Pancreas (tissue), 10 donors: ENCODE measurements at regions not wholly inside any gene's neighbourhood (a gene's known extent, or its start where the extent isn't known, plus 50 kb on each side); places are given as distances from the start of the nearest gene placed in this dataset.
"Not testable (repeated sequence)": the region's sequence is repeated elsewhere in the genome, so short reads cannot be mapped to it uniquely, and the experiment has no call there.

Experiments used
- ATAC-seq, 4 donors: fragments of 200-7000 bp; cut with Tn5 transposase; one replicate each; pipeline versions ENCODE4 v1.8.0 to v1.9.1; 2020; ENCODE audit warnings: mild to moderate bottlenecking in 4 of 4, moderate library complexity in 4 of 4
- DNase-seq, 6 donors: peaks; one replicate each; pipeline ENCODE4 v3.0.0-alpha.2; 2020
- FAIRE-seq: peaks from 2 replicates; lab custom pipeline; 2012; peaks lifted over from hg19 to GRCh38; lab: Jason Lieb, UNC
- H3K27ac ChIP-seq, 4 donors: fragments of 200-600 bp; sonication (generic); 1 replicate in 3 of 4; 2 replicates in 1 of 4; pipeline versions ENCODE4 v1.5.0 to v1.8.0; 2020
- H3K27me3 ChIP-seq, 4 donors: fragments of 200-600 bp; one replicate each; pipeline ENCODE4 v1.8.0; 2021
- H3K36me3 ChIP-seq, 3 donors: fragments of 200-600 bp; sonication (generic) in 1 of 3; one replicate each; pipeline versions ENCODE4 v1.5.0 to v1.8.0; 2020 to 2021
- H3K4me1 ChIP-seq, 3 donors: fragments of 200-600 bp; one replicate each; pipeline ENCODE4 v1.8.0; 2021
- H3K4me3 ChIP-seq, 4 donors: fragments of 200-600 bp; sonication (generic) in 2 of 4; one replicate each; pipeline versions ENCODE4 v1.5.0 to v1.8.0; 2020 to 2021
- H3K9me3 ChIP-seq, 4 donors: fragments of 200-600 bp; one replicate each; pipeline ENCODE4 v1.8.0; 2021
- WGBS, 2 donors: extraction: QIAGEN DNeasy Blood & Tissue Kit; methylation state at CpG; one replicate each; pipeline ENCODE4 v1.1.7; 2013; 5-methylcytosine and 5-hydroxymethylcytosine counted together
- intact Hi-C, 3 donors: fragments of 100-400 bp; cut with DNase I; formaldehyde crosslinking; loops; one replicate each; pipeline versions ENCODE4 v1.11.1 to v1.14.2; 2022
- TF ChIP-seq, protein P1 (sequence below), 4 donors: fragments of 200-600 bp; sonication (generic) in 3 of 4; IDR thresholded peaks; one replicate each; pipeline versions ENCODE4 v1.5.0 to v1.8.0; 2021; ENCODE audit warnings: antibody characterized with exemption in 4 of 4
- donor health status: healthy with polysubstance abuse.
- donor health status: DM: no; HTN: no; CAD: no; lungs with moderate emphysema.
- donor health status: DM: no; HTN: no; CAD: no.
- donor health status: control.
- donor health status: control.
- donor health status: Bipolar disorder and iron deficiency.
- donor health status: DM: yes; HTN: yes; CAD: no.
- donor health status: DM: no; HTN: no; CAD: no.
- donor health status: DM: no; HTN: no; CAD: no.
- donor health status: DM: yes; HTN: yes; CAD: no.

DNA sequence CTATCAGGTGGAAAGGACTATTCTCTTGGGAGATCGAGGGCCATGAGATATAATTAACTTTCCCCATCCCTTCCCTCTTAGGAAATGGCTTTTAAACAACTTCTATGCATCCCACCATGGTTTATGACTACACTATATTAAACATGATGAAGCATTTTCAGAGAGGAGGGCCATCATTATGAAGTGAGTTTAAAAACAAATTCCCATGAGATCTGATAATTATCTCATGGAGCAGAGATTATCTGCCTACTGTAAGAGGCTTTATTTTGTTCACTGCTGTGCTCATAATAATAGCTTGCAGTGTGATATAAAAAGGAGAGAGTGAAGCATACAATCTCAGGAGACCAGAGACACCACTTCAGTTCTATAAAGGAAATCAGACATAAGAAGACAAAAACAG lies 330.5 kb upstream of the ZFP42 start:
- FAIRE-seq (no peak), ATAC-seq (no peak), DNase-seq (no peak)
- no peaks in the 10 kb centered on the region for H3K4me1 ChIP-seq
- H3K27ac ChIP-seq, result no peak overlapping the region
- H3K36me3 ChIP-seq, result no peaks in the 10 kb centered on the region
- no peaks in the 10 kb centered on the region for H3K9me3 ChIP-seq
- no peaks in the 10 kb centered on the region for H3K27me3 ChIP-seq
- H3K4me3 ChIP-seq, result no peak overlapping the region
- TF ChIP-seq, protein P1, sequence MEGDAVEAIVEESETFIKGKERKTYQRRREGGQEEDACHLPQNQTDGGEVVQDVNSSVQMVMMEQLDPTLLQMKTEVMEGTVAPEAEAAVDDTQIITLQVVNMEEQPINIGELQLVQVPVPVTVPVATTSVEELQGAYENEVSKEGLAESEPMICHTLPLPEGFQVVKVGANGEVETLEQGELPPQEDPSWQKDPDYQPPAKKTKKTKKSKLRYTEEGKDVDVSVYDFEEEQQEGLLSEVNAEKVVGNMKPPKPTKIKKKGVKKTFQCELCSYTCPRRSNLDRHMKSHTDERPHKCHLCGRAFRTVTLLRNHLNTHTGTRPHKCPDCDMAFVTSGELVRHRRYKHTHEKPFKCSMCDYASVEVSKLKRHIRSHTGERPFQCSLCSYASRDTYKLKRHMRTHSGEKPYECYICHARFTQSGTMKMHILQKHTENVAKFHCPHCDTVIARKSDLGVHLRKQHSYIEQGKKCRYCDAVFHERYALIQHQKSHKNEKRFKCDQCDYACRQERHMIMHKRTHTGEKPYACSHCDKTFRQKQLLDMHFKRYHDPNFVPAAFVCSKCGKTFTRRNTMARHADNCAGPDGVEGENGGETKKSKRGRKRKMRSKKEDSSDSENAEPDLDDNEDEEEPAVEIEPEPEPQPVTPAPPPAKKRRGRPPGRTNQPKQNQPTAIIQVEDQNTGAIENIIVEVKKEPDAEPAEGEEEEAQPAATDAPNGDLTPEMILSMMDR (IDR thresholded peaks at IDR 0.05), result no peak
- WGBS, 2 donors, result 45 to 46% methylated on average over 1 of the region's 1 CpG
- intact Hi-C loops, result no loop called here

- DNase-seq (no peak), FAIRE-seq (no peak), ATAC-seq (no peak)
- Histone ChIP-seq H3K9me3 (no peaks in the 10 kb centered on the region), H3K27me3 (no peaks in the 10 kb centered on the region), H3K4me1 (no peaks in the 10 kb centered on the region), H3K4me3 (no peak overlapping the region), H3K27ac (no peak overlapping the region), H3K36me3 (no peaks in the 10 kb centered on the region)
- intact Hi-C loops, result no loop called here
- TF ChIP-seq, protein P1 (IDR thresholded peaks at IDR 0.05), result no peak
- WGBS, 2 donors, result 64 to 72% methylated on average over 4 of the region's 4 CpGs
These were observed 329.5 kb upstream of the ZFP42 start for GRCh38 chr4:187666034-187666433.

DNA sequence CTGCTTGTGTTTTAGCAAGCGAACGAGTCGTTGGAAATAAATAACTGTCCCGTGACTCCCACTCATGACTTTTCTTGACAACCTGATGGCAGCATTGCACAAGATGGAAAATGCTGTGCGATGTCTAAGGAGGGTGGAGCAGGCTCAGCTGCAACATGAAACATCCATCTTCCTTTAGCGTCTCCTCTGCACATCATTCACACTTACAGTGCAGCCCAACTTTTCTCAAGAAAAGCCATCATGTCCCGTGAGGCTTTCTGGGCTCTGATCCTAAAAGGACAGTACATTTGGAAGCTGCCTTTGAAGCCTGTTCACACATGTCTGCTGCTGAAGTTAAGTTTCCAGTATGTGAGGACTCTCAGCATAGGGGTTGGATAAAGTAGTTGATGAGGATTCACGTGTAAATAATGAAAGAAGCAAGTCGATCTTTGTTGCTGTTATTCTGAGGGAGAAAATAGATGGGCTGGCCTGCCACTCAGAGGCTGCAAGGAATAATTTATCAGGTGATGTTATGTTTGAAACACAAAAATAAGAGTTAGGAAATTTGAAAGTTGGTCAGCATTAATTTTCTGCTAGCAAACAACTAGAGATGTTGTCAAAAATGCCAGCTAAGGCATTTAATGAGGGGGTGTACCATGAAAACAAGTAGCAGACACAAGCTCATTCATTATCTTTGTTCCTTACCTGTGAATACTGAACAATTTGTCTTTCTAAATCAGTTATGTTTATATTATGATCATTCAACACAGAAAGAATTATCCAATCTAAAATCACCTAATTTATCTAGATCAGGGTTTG lies 328.7 kb upstream of the ZFP42 start:
- TF ChIP-seq, protein P1 (IDR thresholded peaks at IDR 0.05), result no peak
- DNase-seq, result no peak
- intact Hi-C loops, result no loop called here
- Histone ChIP-seq H3K4me1 (no peaks in the 10 kb centered on the region), H3K36me3 (no peaks in the 10 kb centered on the region), H3K4me3 (no peak overlapping the region), H3K9me3 (no peaks in the 10 kb centered on the region), H3K27ac (no peak overlapping the region), H3K27me3 (no peaks in the 10 kb centered on the region)
- no peak for FAIRE-seq
- WGBS, 2 donors, result 49 to 62% methylated on average over 9 of the region's 9 CpGs
- ATAC-seq, result no peak

DNA sequence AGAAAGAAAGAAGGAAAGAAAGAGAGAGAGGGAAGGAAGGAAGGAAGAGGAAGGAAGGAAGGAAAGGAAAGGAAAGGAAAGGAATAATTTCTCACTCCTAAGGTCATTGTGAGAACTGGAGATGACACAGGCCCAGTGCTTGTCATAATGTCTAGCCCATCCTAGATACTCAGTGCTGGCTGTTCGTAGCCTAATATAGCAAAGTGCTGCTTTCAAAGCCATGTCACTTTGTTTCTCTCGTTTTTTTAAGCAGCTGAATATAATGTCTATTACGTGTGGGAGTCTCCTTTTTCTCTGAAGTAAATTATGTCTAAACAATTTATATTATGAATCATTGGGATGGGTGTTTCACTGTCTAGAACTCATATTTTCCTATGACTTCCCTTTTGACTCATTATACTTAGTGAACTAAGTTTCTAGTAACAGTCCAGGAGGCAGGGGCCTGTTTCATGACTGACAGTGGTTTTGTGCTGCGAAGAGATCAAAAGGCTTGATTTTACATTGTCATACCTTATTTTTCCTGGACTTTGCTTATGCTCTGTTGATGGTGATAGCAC lies 327.0 kb upstream of the ZFP42 start:
- intact Hi-C loops, result no loop called here
- H3K4me1 ChIP-seq, result no peaks in the 10 kb centered on the region
- TF ChIP-seq, protein P1 (IDR thresholded peaks at IDR 0.05), result no peak
- no peaks in the 10 kb centered on the region for H3K27me3 ChIP-seq
- ATAC-seq, result no peak
- no peak overlapping the region for H3K4me3 ChIP-seq
- DNase-seq, result no peak
- no peak for FAIRE-seq
- no peaks in the 10 kb centered on the region for H3K9me3 ChIP-seq
- H3K27ac ChIP-seq, result no peak overlapping the region
- WGBS, 2 donors, result 62 to 66% methylated on average over 4 of the region's 4 CpGs
- no peaks in the 10 kb centered on the region for H3K36me3 ChIP-seq

GRCh38 chr4:187671521-187671920 lies 324.1 kb upstream of the ZFP42 start:
- DNase-seq, H3K4me3 ChIP-seq, H3K36me3 ChIP-seq, H3K4me1 ChIP-seq, H3K9me3 ChIP-seq, FAIRE-seq, ATAC-seq, intact Hi-C loops, H3K27ac ChIP-seq, H3K27me3 ChIP-seq: not testable (repeated sequence)
- 81 to 90% methylated on average over 11 of the region's 13 CpGs for WGBS, 2 donors

DNA sequence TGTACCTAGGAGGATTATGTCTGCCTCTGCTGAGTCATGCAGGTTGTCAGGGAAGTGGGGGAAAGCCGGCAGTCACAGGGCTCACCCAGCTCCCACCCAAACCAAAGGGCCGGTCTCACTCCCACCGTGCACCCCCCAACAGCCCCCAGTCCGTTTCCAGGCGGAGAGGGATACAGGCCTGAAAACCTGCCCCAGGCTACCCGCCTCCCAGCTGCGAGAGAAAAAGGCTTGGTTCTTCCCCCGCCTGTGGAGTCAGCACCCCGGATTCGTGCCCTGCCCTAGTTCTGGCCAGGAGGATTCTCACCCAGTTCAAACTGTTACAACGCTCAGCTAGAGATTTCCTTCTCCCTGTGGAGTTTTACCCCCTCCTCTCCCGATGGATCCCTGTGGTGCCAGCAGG lies 323.6 kb upstream of the ZFP42 start:
- H3K27ac ChIP-seq, intact Hi-C loops, H3K9me3 ChIP-seq, FAIRE-seq, H3K4me3 ChIP-seq, H3K4me1 ChIP-seq, ATAC-seq, H3K36me3 ChIP-seq, DNase-seq, H3K27me3 ChIP-seq: not testable (repeated sequence)
- 84 to 95% methylated on average over 7 to 11 of the region's 12 CpGs for WGBS, 2 donors

GRCh38 chr4:187672526-187672925 lies 323.0 kb upstream of the ZFP42 start:
- WGBS, 2 donors, result 79 to 91% methylated on average over 8 to 10 of the region's 12 CpGs
- H3K9me3 ChIP-seq, H3K27me3 ChIP-seq, intact Hi-C loops, DNase-seq, FAIRE-seq, H3K27ac ChIP-seq, ATAC-seq, H3K36me3 ChIP-seq, H3K4me1 ChIP-seq, H3K4me3 ChIP-seq: not testable (repeated sequence)
